AG09319 (cell line): ENCODE measurements at regions not wholly inside any gene's neighbourhood (a gene's known extent, or its start where the extent isn't known, plus 50 kb on each side); places are given as distances from the start of the nearest gene placed in this dataset.

Source experiments
- DNase-seq: peaks from one replicate; pipeline ENCODE4 v3.0.0-alpha.2; 2010; ENCODE audit warnings: low read depth; ENCODE audit errors: extremely low read depth
- CTCF ChIP-seq: IDR thresholded peaks from 2 replicates; pipeline ENCODE4 v1.5.1; 2011; ENCODE audit warnings: low read depth, mild to moderate bottlenecking, inconsistent platforms, low read length, moderate library complexity

- TF ChIP-seq CTCF: no peak
Observed at GRCh38 chr2:118459426-118459825, 371.2 kb downstream of the INSIG2 start.

GRCh38 chr2:118457951-118458350, 369.7 kb downstream of the INSIG2 start:
- no peak for TF ChIP-seq CTCF
- DNase-seq: no peak

More at GRCh38 chr2:118459426-118459825, 371.2 kb downstream of the INSIG2 start:
- no peak for DNase-seq

GRCh38 chr2:118449401-118449800, 361.1 kb downstream of the INSIG2 start:
- no peak for DNase-seq
- TF ChIP-seq CTCF: no peak

GRCh38 chr2:118443596-118443995, 355.3 kb downstream of the INSIG2 start:
- no peak for TF ChIP-seq CTCF
- DNase-seq: no peak

- DNase-seq: no peak
- no peak for TF ChIP-seq CTCF
Observed at GRCh38 chr2:118442996-118443553, 354.8 kb downstream of the INSIG2 start.

- no peak for DNase-seq
- TF ChIP-seq CTCF: no peak
Observed at GRCh38 chr2:118442046-118442445, 353.8 kb downstream of the INSIG2 start.

- no peak for DNase-seq
- TF ChIP-seq CTCF: no peak
Observed at GRCh38 chr2:118440404-118441098, 352.3 kb downstream of the INSIG2 start.
